ENCODE measurements at regions not wholly inside any gene's neighbourhood (a gene's known extent, or its start where the extent isn't known, plus 50 kb on each side); places are given as distances from the start of the nearest gene placed in this dataset.

DNA sequence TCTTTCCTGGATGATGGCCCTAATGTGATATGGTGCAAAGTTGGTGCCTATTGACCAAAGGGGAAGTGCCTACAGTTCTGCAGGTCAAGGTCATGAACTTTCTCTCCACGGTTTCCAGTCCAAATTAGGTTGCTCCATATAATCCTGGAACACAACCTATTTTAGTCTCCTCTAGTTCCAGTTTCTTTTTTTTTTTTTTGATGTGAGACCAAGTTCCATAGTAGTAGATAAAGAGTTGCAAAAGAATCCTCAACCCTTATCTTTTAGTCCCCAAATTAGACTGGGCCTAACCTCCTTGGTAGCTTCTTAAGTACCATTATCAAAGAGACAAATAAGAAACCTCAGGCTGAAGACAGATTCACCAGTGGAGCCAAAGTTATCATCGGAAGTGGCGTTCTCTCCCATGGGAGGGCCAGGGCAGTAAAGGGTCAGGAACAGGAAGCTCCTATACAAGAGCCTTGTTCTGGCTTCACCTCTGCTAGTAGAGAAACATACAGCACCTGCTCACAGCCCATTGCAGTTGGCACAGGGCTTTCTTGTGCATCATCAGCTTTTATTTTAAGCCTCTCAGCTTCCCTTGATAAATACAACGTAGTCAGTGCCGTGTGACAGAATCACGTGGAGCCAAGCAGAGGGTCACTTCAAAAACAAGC, 132.2 kb upstream of the RREB1 start:
- Histone ChIP-seq H3K9me3 (no peaks in the 10 kb centered on the region), H3K4me1 (ENCODE audit: control insufficient read depth in 1 of 2, extremely low read depth in 1 of 2, insufficient read depth in 2 of 2, low read length in 2 of 2) (no peaks in the 10 kb centered on the region), H3K4me3 (ENCODE audit: control insufficient read depth in 1 of 2, extremely low read depth in 1 of 2, low read length in 1 of 2) (no peak overlapping the region), H3K27ac (ENCODE audit: low read length) (no peak overlapping the region), H3K36me3 (ENCODE audit: control insufficient read depth in 2 of 2, extremely low read depth in 1 of 2, insufficient read depth in 1 of 2, low read length in 1 of 2) (no peaks in the 10 kb centered on the region), H3K27me3 (replicated peaks in 1 of 2; ENCODE audit: control insufficient read depth in 2 of 2, extremely low read depth in 1 of 2, insufficient read depth in 2 of 2, low read length in 1 of 2) (no peaks in the 10 kb centered on the region)
- 88% methylated on average over 5 of the region's 6 CpGs for WGBS (ENCODE audit: insufficient coverage)
- CTCF ChIA-PET = no interaction called here
- no peak overlapping the region for H3K27ac Mint-ChIP-seq
- H3K4me1 Mint-ChIP-seq = no peaks in the 10 kb centered on the region
- H3K9me3 Mint-ChIP-seq = no peaks in the 10 kb centered on the region
- DNase-seq = no peak
- no peak overlapping the region for H3K4me3 Mint-ChIP-seq
- no peaks in the 10 kb centered on the region for H3K27me3 Mint-ChIP-seq
- POLR2A ChIA-PET = no interaction called here
- ATAC-seq (replicated peaks in 1 of 4) = no peak
- H3K36me3 Mint-ChIP-seq = no peaks in the 10 kb centered on the region

DNA sequence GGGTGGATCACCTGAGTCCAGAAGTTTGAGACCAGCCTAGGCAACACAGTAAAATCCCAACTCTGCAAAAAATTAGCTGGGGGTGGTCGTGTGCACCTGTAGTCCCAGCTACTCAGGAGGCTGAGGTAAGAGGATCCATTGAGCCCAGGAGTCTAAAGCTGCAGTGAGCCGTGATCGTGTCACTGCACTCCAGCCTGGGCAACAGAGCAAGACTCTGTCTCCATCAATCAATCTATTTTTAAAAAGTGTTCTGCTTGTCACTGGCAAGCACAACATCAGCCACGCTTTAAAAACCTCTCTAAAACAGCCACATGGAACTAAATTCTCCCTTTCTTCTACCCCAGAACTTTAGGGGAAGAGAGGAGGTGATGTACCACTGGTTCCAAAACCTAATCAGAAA, 131.6 kb upstream of the RREB1 start:
- Mint-ChIP-seq H3K4me3 (no peak overlapping the region), H3K27ac (no peak overlapping the region), H3K27me3 (no peaks in the 10 kb centered on the region), H3K4me1 (no peaks in the 10 kb centered on the region), H3K36me3 (no peaks in the 10 kb centered on the region), H3K9me3 (no peaks in the 10 kb centered on the region)
- DNase-seq = no peak
- ATAC-seq (replicated peaks in 1 of 4) = no peak
- POLR2A ChIA-PET = no interaction called here
- CTCF ChIA-PET = no interaction called here
- Histone ChIP-seq H3K27ac (ENCODE audit: low read length) (no peak overlapping the region), H3K36me3 (ENCODE audit: control insufficient read depth in 2 of 2, extremely low read depth in 1 of 2, insufficient read depth in 1 of 2, low read length in 1 of 2) (no peaks in the 10 kb centered on the region), H3K4me1 (ENCODE audit: control insufficient read depth in 1 of 2, extremely low read depth in 1 of 2, insufficient read depth in 2 of 2, low read length in 2 of 2) (no peaks in the 10 kb centered on the region), H3K4me3 (ENCODE audit: control insufficient read depth in 1 of 2, extremely low read depth in 1 of 2, low read length in 1 of 2) (no peak overlapping the region), H3K27me3 (replicated peaks in 1 of 2; ENCODE audit: control insufficient read depth in 2 of 2, extremely low read depth in 1 of 2, insufficient read depth in 2 of 2, low read length in 1 of 2) (no peaks in the 10 kb centered on the region), H3K9me3 (no peaks in the 10 kb centered on the region)
- 65% methylated on average over 2 of the region's 4 CpGs for WGBS (ENCODE audit: insufficient coverage)

DNA sequence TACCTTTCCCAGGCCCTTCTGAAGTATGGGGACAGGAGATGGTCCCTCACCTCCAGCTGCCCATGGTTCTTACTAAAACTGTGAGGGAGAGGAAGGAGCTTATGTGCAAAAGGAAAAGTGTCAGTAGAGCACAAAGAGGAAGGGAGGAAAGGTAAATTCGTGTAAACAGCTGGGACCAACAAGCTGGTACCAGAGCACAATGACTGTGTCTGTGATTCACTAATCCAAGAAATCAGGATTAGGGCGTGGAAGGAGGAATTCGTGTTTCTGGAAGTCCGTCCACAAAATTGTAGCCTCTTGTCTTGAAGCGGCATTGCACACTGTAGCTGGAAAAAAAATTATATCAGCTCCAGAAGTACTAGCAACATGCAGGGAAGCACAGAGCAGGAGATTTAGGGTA, 129.0 kb upstream of the RREB1 start:
- ChIA-PET CTCF (no interaction called here), POLR2A (no interaction called here)
- no peaks in the 10 kb centered on the region for H3K36me3 Mint-ChIP-seq
- no peak overlapping the region for H3K27ac Mint-ChIP-seq
- H3K27me3 Mint-ChIP-seq = no peaks in the 10 kb centered on the region
- WGBS (ENCODE audit: insufficient coverage) = 53% methylated on average over 5 of the region's 5 CpGs
- Histone ChIP-seq H3K4me3 (ENCODE audit: control insufficient read depth in 1 of 2, extremely low read depth in 1 of 2, low read length in 1 of 2) (no peak overlapping the region), H3K36me3 (ENCODE audit: control insufficient read depth in 2 of 2, extremely low read depth in 1 of 2, insufficient read depth in 1 of 2, low read length in 1 of 2) (no peaks in the 10 kb centered on the region), H3K27ac (ENCODE audit: low read length) (no peak overlapping the region), H3K27me3 (replicated peaks in 1 of 2; ENCODE audit: control insufficient read depth in 2 of 2, extremely low read depth in 1 of 2, insufficient read depth in 2 of 2, low read length in 1 of 2) (no peaks in the 10 kb centered on the region), H3K9me3 (no peaks in the 10 kb centered on the region), H3K4me1 (ENCODE audit: control insufficient read depth in 1 of 2, extremely low read depth in 1 of 2, insufficient read depth in 2 of 2, low read length in 2 of 2) (no peaks in the 10 kb centered on the region)
- DNase-seq (no peak), ATAC-seq (replicated peaks in 1 of 4) (no peak)
- no peaks in the 10 kb centered on the region for H3K9me3 Mint-ChIP-seq
- H3K4me3 Mint-ChIP-seq = no peak overlapping the region
- H3K4me1 Mint-ChIP-seq = no peaks in the 10 kb centered on the region

DNA sequence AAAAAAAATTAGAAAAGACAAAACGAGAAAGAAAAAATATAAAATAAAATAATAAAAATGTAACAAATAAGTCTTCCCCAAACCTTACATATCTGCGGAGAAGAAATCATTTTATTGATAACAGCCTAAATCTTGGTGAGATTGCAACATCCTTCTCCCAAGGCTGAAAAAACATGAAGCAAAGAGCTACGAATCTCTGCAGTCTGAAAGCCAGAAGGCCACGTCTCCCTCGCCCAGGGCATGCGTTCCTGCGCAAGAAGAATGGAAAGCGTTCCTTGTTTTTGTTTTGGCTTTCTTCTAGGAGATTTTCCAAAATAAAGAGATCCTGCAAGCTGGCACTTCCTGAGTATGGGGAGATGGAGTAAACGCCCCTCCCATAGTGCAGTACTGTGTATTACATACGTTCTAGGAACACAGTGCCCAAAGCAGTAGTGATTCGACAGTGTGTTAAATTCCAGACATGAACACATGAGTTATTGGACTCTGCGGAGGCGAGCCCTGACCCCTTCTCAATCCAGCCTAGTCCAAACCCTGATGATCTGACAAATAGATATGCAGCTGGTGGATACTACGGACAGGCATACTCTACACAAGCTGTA, 126.7 kb upstream of the RREB1 start:
- ChIA-PET CTCF (no interaction called here), POLR2A (no interaction called here)
- Mint-ChIP-seq H3K9me3 (no peaks in the 10 kb centered on the region), H3K4me1 (no peaks in the 10 kb centered on the region), H3K27me3 (no peaks in the 10 kb centered on the region), H3K36me3 (no peaks in the 10 kb centered on the region), H3K27ac (no peak overlapping the region), H3K4me3 (no peak overlapping the region)
- no peak overlapping the region for H3K4me3 ChIP-seq (ENCODE audit: control insufficient read depth in 1 of 2, extremely low read depth in 1 of 2, low read length in 1 of 2)
- ATAC-seq (replicated peaks in 1 of 4) (no peak), DNase-seq (no peak)
- no peak overlapping the region for H3K27ac ChIP-seq (ENCODE audit: low read length)
- WGBS (ENCODE audit: insufficient coverage) = 95% methylated on average over 11 of the region's 14 CpGs
- no peaks in the 10 kb centered on the region for H3K9me3 ChIP-seq
- H3K36me3 ChIP-seq (ENCODE audit: control insufficient read depth in 2 of 2, extremely low read depth in 1 of 2, insufficient read depth in 1 of 2, low read length in 1 of 2) = no peaks in the 10 kb centered on the region
- H3K27me3 ChIP-seq (replicated peaks in 1 of 2; ENCODE audit: control insufficient read depth in 2 of 2, extremely low read depth in 1 of 2, insufficient read depth in 2 of 2, low read length in 1 of 2) = no peaks in the 10 kb centered on the region
- H3K4me1 ChIP-seq (ENCODE audit: control insufficient read depth in 1 of 2, extremely low read depth in 1 of 2, insufficient read depth in 2 of 2, low read length in 2 of 2) = no peaks in the 10 kb centered on the region

DNA sequence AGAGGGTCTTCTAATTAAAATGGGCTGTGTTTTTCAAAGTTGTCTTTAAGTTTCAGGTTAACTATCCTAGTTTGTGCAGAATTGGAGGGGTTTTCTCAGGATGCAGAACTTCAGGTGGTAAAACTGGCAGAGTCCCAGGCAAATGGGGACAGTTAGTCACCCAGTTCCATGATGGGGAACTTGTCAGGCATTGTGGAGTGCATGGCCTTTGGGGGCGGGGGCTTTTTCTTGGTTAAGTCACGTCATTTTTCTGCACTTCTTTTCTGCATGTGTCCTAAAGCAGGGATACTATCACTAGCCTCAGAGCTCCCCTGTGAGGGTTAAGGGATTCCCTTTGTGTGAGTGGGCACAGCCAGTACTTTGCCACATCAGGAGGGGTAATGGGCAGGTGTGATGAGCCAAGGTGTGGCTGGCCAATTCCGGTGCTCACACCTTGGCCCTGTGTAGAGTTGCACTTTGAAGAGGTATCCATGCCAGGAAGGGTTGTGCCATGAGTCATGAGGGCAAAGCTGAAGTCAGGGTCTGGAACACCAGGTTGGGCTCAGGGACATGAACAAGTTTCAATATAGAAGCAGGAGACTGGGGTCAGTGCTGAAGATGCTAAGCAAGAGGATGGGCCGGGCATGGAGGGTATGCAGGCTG, 126.0 kb upstream of the RREB1 start:
- WGBS (ENCODE audit: insufficient coverage) = 75% methylated on average over 4 of the region's 4 CpGs

DNA sequence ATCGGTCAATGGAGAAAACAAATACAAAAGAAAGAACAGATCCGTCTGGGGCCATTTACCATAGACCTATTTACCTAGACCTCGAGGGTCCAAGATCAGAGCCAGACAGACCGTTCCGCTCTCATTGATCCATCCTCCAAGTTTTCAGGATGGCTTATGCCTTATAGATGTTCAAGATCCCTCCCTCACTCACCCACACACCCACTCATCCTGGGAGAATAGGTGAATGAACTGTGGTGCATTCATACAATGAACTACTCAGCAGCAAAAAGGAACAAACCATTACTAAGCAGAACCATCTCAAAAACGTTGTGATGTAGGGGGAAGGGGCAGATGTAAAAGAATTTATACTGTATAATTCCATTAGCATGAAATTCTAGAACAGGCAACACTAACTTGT, 125.1 kb upstream of the RREB1 start:
- Mint-ChIP-seq H3K27me3 (no peaks in the 10 kb centered on the region), H3K4me1 (no peaks in the 10 kb centered on the region), H3K9me3 (no peaks in the 10 kb centered on the region), H3K27ac (no peak overlapping the region), H3K36me3 (no peaks in the 10 kb centered on the region), H3K4me3 (no peak overlapping the region)
- Histone ChIP-seq H3K9me3 (no peaks in the 10 kb centered on the region), H3K36me3 (ENCODE audit: control insufficient read depth in 2 of 2, extremely low read depth in 1 of 2, insufficient read depth in 1 of 2, low read length in 1 of 2) (no peaks in the 10 kb centered on the region), H3K27me3 (replicated peaks in 1 of 2; ENCODE audit: control insufficient read depth in 2 of 2, extremely low read depth in 1 of 2, insufficient read depth in 2 of 2, low read length in 1 of 2) (no peaks in the 10 kb centered on the region), H3K27ac (ENCODE audit: low read length) (no peak overlapping the region), H3K4me1 (ENCODE audit: control insufficient read depth in 1 of 2, extremely low read depth in 1 of 2, insufficient read depth in 2 of 2, low read length in 2 of 2) (no peaks in the 10 kb centered on the region), H3K4me3 (ENCODE audit: control insufficient read depth in 1 of 2, extremely low read depth in 1 of 2, low read length in 1 of 2) (no peak overlapping the region)
- no peak for ATAC-seq (replicated peaks in 1 of 4)
- CTCF ChIA-PET = no interaction called here
- WGBS (ENCODE audit: insufficient coverage) = 100% methylated on average over 2 of the region's 6 CpGs
- no peak for DNase-seq
- POLR2A ChIA-PET = no interaction called here

More for the DNA sequence above, 126.0 kb upstream of the RREB1 start:
- no peak overlapping the region for H3K4me3 ChIP-seq (ENCODE audit: control insufficient read depth in 1 of 2, extremely low read depth in 1 of 2, low read length in 1 of 2)
- Mint-ChIP-seq H3K4me3 (no peak overlapping the region), H3K4me1 (no peaks in the 10 kb centered on the region), H3K27me3 (no peaks in the 10 kb centered on the region), H3K36me3 (no peaks in the 10 kb centered on the region), H3K9me3 (no peaks in the 10 kb centered on the region), H3K27ac (no peak overlapping the region)
- ATAC-seq (replicated peaks in 1 of 4) = no peak
- H3K36me3 ChIP-seq (ENCODE audit: control insufficient read depth in 2 of 2, extremely low read depth in 1 of 2, insufficient read depth in 1 of 2, low read length in 1 of 2) = no peaks in the 10 kb centered on the region
- no peaks in the 10 kb centered on the region for H3K27me3 ChIP-seq (replicated peaks in 1 of 2; ENCODE audit: control insufficient read depth in 2 of 2, extremely low read depth in 1 of 2, insufficient read depth in 2 of 2, low read length in 1 of 2)
- ChIA-PET POLR2A (no interaction called here), CTCF (no interaction called here)
- no peak for DNase-seq
- no peak overlapping the region for H3K27ac ChIP-seq (ENCODE audit: low read length)
- no peaks in the 10 kb centered on the region for H3K4me1 ChIP-seq (ENCODE audit: control insufficient read depth in 1 of 2, extremely low read depth in 1 of 2, insufficient read depth in 2 of 2, low read length in 2 of 2)
- no peaks in the 10 kb centered on the region for H3K9me3 ChIP-seq
